H9 (cell line): ENCODE measurements at regions not wholly inside any gene's neighbourhood (a gene's known extent, or its start where the extent isn't known, plus 50 kb on each side); places are given as distances from the start of the nearest gene placed in this dataset.

ENCODE experiments used
- DNase-seq: peaks from one replicate; pipeline ENCODE4 v3.0.0-alpha.2; 2017
- H2AFZ ChIP-seq: one replicate; pipeline ENCODE4 v1.6.1; 2013; ENCODE audit warnings: mild to moderate bottlenecking, low read length, control low read depth, moderate library complexity
- H2AK5ac ChIP-seq: 2 replicates; pipeline ENCODE4 v1.6.1; 2013; ENCODE audit warnings: low read length, control low read depth, mixed read lengths; ENCODE audit not compliant: insufficient read length
- H2BK120ac ChIP-seq: one replicate; pipeline ENCODE4 v1.6.1; 2013; ENCODE audit warnings: low read depth, mild to moderate bottlenecking, low read length, control low read depth, inconsistent platforms; ENCODE audit not compliant: poor library complexity, severe bottlenecking
- H2BK12ac ChIP-seq: 2 replicates; pipeline ENCODE4 v1.6.1; 2013; ENCODE audit warnings: low read length, control low read depth, mixed read lengths, low read depth; ENCODE audit not compliant: insufficient read length
- H2BK15ac ChIP-seq: 2 replicates; pipeline ENCODE4 v1.6.1; 2013; ENCODE audit warnings: low read depth, low read length, control low read depth
- H2BK20ac ChIP-seq: one replicate; pipeline ENCODE4 v1.6.1; 2013; ENCODE audit warnings: low read depth, mild to moderate bottlenecking, low read length, control low read depth, inconsistent platforms; ENCODE audit not compliant: poor library complexity, severe bottlenecking
- H2BK5ac ChIP-seq: 2 replicates; pipeline ENCODE4 v1.6.1; 2013; ENCODE audit warnings: low read length, control low read depth, mixed read lengths; ENCODE audit not compliant: insufficient read length
- H3K14ac ChIP-seq: 2 replicates; pipeline ENCODE4 v1.6.1; 2013; ENCODE audit warnings: low read length, control low read depth; ENCODE audit not compliant: insufficient read depth
- H3K18ac ChIP-seq: 2 replicates; pipeline ENCODE4 v1.6.1; 2013; ENCODE audit warnings: low read depth, mild to moderate bottlenecking, mixed read lengths, low read length, control low read depth; ENCODE audit not compliant: insufficient read length
- H3K23ac ChIP-seq: 2 replicates; pipeline ENCODE4 v1.6.1; 2013; ENCODE audit warnings: low read length, control low read depth, mixed read lengths, low read depth; ENCODE audit not compliant: insufficient read length
- H3K23me2 ChIP-seq: 2 replicates; pipeline ENCODE4 v1.6.1; 2013; ENCODE audit warnings: low read depth, mild to moderate bottlenecking, mixed read lengths, low read length, control low read depth; ENCODE audit not compliant: insufficient read length, poor library complexity, severe bottlenecking
- H3K27ac ChIP-seq: 2 replicates; pipeline ENCODE4 v1.5.1; 2013; ENCODE audit warnings: low read length, control low read depth, mixed read lengths, low read depth; ENCODE audit not compliant: insufficient read length
- H3K27me3 ChIP-seq: 2 replicates; pipeline ENCODE4 v1.6.1; 2013; ENCODE audit warnings: low read length, control low read depth, inconsistent platforms; ENCODE audit not compliant: insufficient read depth
- H3K4ac ChIP-seq: 2 replicates; pipeline ENCODE4 v1.6.1; 2013; ENCODE audit warnings: low read depth, mild to moderate bottlenecking, control low read depth, inconsistent platforms, low read length, moderate library complexity
- H3K4me1 ChIP-seq: 2 replicates; pipeline ENCODE4 v1.6.1; 2013; ENCODE audit warnings: low read length, control low read depth, inconsistent platforms; ENCODE audit not compliant: insufficient read depth
- H3K4me2 ChIP-seq: 2 replicates; pipeline ENCODE4 v1.6.1; 2013; ENCODE audit warnings: low read length, control low read depth, mixed read lengths; ENCODE audit not compliant: insufficient read length, insufficient read depth
- H3K56ac ChIP-seq: 2 replicates; pipeline ENCODE4 v1.6.1; 2013; ENCODE audit warnings: low read depth, mild to moderate bottlenecking, mixed read lengths, low read length, control low read depth; ENCODE audit not compliant: insufficient read length
- H3K79me1 ChIP-seq: 2 replicates; pipeline ENCODE4 v1.6.1; 2013; ENCODE audit warnings: low read depth, mild to moderate bottlenecking, moderate library complexity, low read length, control low read depth, inconsistent platforms; ENCODE audit not compliant: insufficient read depth, poor library complexity, severe bottlenecking
- H3K79me2 ChIP-seq: 2 replicates; pipeline ENCODE4 v1.6.1; 2013; ENCODE audit warnings: low read length, control low read depth, inconsistent platforms; ENCODE audit not compliant: insufficient read depth
- H3K9ac ChIP-seq: 2 replicates; pipeline ENCODE4 v1.6.1; 2013; ENCODE audit warnings: low read length, control low read depth, mixed read lengths; ENCODE audit not compliant: insufficient read length; ENCODE audit errors: extremely low read depth
- H3K9me3 ChIP-seq: one replicate; pipeline ENCODE4 v1.6.1; 2013; ENCODE audit warnings: low read depth, low read length, inconsistent platforms; ENCODE audit not compliant: control insufficient read depth
- H3T11ph ChIP-seq: one replicate; pipeline ENCODE4 v1.6.1; 2013; ENCODE audit warnings: mild to moderate bottlenecking, low read length, control low read depth, inconsistent platforms
- H4K20me1 ChIP-seq: one replicate; pipeline ENCODE4 v1.6.1; 2013; ENCODE audit not compliant: control insufficient read depth, insufficient read length, insufficient read depth
- H4K5ac ChIP-seq: 2 replicates; pipeline ENCODE4 v1.6.1; 2013; ENCODE audit warnings: low read depth, mild to moderate bottlenecking, mixed read lengths, low read length, control low read depth; ENCODE audit not compliant: insufficient read length
- H4K8ac ChIP-seq: replicated peaks from 2 replicates; pipeline ENCODE4 v1.6.1; 2013; ENCODE audit warnings: low read length, control low read depth, mixed read lengths, low read depth; ENCODE audit not compliant: insufficient read length
- H4K91ac ChIP-seq: 2 replicates; pipeline ENCODE4 v1.6.1; 2013; ENCODE audit warnings: low read depth, mild to moderate bottlenecking, moderate library complexity, mixed read lengths, low read length, control low read depth; ENCODE audit not compliant: insufficient read length
- H3K27ac Mint-ChIP-seq, 3 experiments: 2 replicates in 2 of 3; 3 replicates in 1 of 3; pipeline ENCODE4 v1.8.0; 2020 to 2021; ENCODE audit warnings: mixed read lengths in 3 of 3, mild to moderate bottlenecking in 1 of 3, moderate library complexity in 1 of 3
- H3K27me3 Mint-ChIP-seq: 2 replicates; pipeline ENCODE4 v1.8.0; 2021; ENCODE audit warnings: low read depth, mild to moderate bottlenecking, moderate library complexity, mixed read lengths
- H3K36me3 Mint-ChIP-seq, 3 experiments: 2 replicates in 2 of 3; 3 replicates in 1 of 3; pipeline ENCODE4 v1.8.0; 2020 to 2021; ENCODE audit warnings: low read depth in 3 of 3, mixed read lengths in 3 of 3; ENCODE audit not compliant: insufficient read depth in 1 of 3
- H3K4me1 Mint-ChIP-seq, 2 experiments: 2 replicates each; pipeline ENCODE4 v1.8.0; 2020; ENCODE audit warnings: mixed read lengths in 2 of 2
- H3K4me3 Mint-ChIP-seq, 2 experiments: 2 replicates in 1 of 2; 3 replicates in 1 of 2; pipeline ENCODE4 v1.8.0; 2020 to 2021; ENCODE audit warnings: mild to moderate bottlenecking in 2 of 2, mixed read lengths in 2 of 2, moderate library complexity in 1 of 2
- H3K9me3 Mint-ChIP-seq, 2 experiments: 2 replicates in 1 of 2; 3 replicates in 1 of 2; pipeline ENCODE4 v1.8.0; 2020; ENCODE audit warnings: mild to moderate bottlenecking in 2 of 2, mixed read lengths in 2 of 2, moderate library complexity in 1 of 2
- WGBS: extraction: QIAGEN DNeasy Blood & Tissue Kit; methylation state at CpG from one replicate; pipeline ENCODE4 v1.1.7; 2013; ENCODE audit warnings: missing lambda C conversion rate, low lambda C conversion rate, mixed read lengths; ENCODE audit not compliant: insufficient read length; ENCODE audit errors: extremely low coverage; 5-methylcytosine and 5-hydroxymethylcytosine counted together
- TF ChIP-seq, protein P1 (sequence below): fragments of 200-600 bp; sonication (generic); conservative IDR thresholded peaks from 3 replicates; pipeline ENCODE4 v1.8.0; 2021; ENCODE audit warnings: antibody characterized with exemption, mild to moderate bottlenecking

DNA sequence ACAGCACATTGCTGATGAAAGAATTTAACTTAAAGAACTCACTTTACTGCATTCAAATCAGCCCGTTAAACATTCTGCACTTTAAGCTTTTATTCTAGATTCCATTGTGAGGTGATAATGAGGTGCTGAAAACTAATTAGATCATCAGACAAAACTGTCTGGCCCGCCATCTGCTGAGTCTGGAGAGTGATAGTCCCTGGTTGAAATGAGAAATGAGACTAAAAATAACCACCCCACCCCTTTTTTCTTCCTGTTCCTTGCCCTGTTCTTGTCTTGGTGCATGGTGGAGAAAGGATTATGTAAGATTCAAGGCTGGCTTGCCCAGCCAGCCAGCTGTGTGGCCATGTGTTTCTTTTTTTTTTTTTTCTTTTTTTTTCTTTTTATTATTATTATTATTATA lies 277.0 kb upstream of the COBL start:
- no peak overlapping the region for H3K23ac ChIP-seq
- no peaks in the 10 kb centered on the region; the same call in none of the 2 replicates for H3K27me3 Mint-ChIP-seq
- no peak overlapping the region for H2BK20ac ChIP-seq
- H3T11ph ChIP-seq: no peak overlapping the region
- WGBS: no CpG with 5 or more reads among the region's 2 CpGs
- H4K8ac ChIP-seq: no peak overlapping the region
- peaks cover 5 to 13% of the 10 kb centered on the region in 2 experiments; a peak in 4 of 5 replicates for H3K9me3 Mint-ChIP-seq
- H3K9ac ChIP-seq: no peak overlapping the region
- TF ChIP-seq, protein P1, sequence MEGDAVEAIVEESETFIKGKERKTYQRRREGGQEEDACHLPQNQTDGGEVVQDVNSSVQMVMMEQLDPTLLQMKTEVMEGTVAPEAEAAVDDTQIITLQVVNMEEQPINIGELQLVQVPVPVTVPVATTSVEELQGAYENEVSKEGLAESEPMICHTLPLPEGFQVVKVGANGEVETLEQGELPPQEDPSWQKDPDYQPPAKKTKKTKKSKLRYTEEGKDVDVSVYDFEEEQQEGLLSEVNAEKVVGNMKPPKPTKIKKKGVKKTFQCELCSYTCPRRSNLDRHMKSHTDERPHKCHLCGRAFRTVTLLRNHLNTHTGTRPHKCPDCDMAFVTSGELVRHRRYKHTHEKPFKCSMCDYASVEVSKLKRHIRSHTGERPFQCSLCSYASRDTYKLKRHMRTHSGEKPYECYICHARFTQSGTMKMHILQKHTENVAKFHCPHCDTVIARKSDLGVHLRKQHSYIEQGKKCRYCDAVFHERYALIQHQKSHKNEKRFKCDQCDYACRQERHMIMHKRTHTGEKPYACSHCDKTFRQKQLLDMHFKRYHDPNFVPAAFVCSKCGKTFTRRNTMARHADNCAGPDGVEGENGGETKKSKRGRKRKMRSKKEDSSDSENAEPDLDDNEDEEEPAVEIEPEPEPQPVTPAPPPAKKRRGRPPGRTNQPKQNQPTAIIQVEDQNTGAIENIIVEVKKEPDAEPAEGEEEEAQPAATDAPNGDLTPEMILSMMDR: no peak
- H3K9me3 ChIP-seq: no peaks in the 10 kb centered on the region
- no peak overlapping the region for H3K4ac ChIP-seq
- H3K79me1 ChIP-seq: no peaks in the 10 kb centered on the region
- H3K23me2 ChIP-seq: no peaks in the 10 kb centered on the region
- H3K4me3 Mint-ChIP-seq: no peak overlapping the region
- no peak overlapping the region for H2BK15ac ChIP-seq
- peaks cover 2 to 3% (median 2%) of the 10 kb centered on the region in 3 experiments; a peak in 4 of 7 replicates for H3K36me3 Mint-ChIP-seq
- no peak overlapping the region for H4K91ac ChIP-seq
- no peak overlapping the region for H3K14ac ChIP-seq
- no peaks in the 10 kb centered on the region for H3K27me3 ChIP-seq
- no peak overlapping the region for H2AFZ ChIP-seq
- H3K4me1 Mint-ChIP-seq: peaks cover 10 to 15% of the 10 kb centered on the region in 2 experiments
- H3K18ac ChIP-seq: no peak overlapping the region
- no peak overlapping the region for H2AK5ac ChIP-seq
- no peak for DNase-seq
- H3K56ac ChIP-seq: no peak overlapping the region
- no peak overlapping the region for H3K27ac ChIP-seq
- no peak overlapping the region for H2BK120ac ChIP-seq
- H4K5ac ChIP-seq: no peak overlapping the region
- no peak overlapping the region for H3K27ac Mint-ChIP-seq
- H3K79me2 ChIP-seq: no peaks in the 10 kb centered on the region
- H2BK12ac ChIP-seq: no peak overlapping the region
- H4K20me1 ChIP-seq: no peaks in the 10 kb centered on the region
- no peak overlapping the region for H3K4me2 ChIP-seq
- no peaks in the 10 kb centered on the region for H3K4me1 ChIP-seq
- H2BK5ac ChIP-seq: no peak overlapping the region
